Activated CD8-positive, alpha-beta T cell treated with anti-CD3 and anti-CD28 coated beads for 36 hours (primary cell): ENCODE measurements at regions not wholly inside any gene's neighbourhood (a gene's known extent, or its start where the extent isn't known, plus 50 kb on each side); places are given as distances from the start of the nearest gene placed in this dataset.

Experiments used
- ATAC-seq: fragments of 200-7000 bp; cut with Tn5 transposase; one replicate; pipeline ENCODE4 v1.10.0; 2021; ENCODE audit warnings: mild to moderate bottlenecking, moderate library complexity
- CTCF ChIA-PET: fragments of 350-600 bp; sonication (Branson Sonifier 250); formaldehyde crosslinking; loops from one replicate; lab custom pipeline; 2021; ENCODE audit warnings: antibody characterized with exemption; lab: Charles Lee
- POLR2A ChIA-PET: fragments of 350-600 bp; sonication (Branson Sonifier 250); formaldehyde crosslinking; loops from one replicate; lab custom pipeline; 2021; ENCODE audit warnings: antibody characterized with exemption; lab: Charles Lee
- DNase-seq: peaks from one replicate; pipeline ENCODE4 v3.0.0-alpha.2; 2020
- H3K27ac Mint-ChIP-seq: one replicate; pipeline ENCODE4 v1.8.0; 2021; ENCODE audit warnings: mild to moderate bottlenecking, mixed read lengths
- H3K27me3 Mint-ChIP-seq: one replicate; pipeline ENCODE4 v1.8.0; 2021; ENCODE audit warnings: mixed read lengths
- H3K36me3 Mint-ChIP-seq: one replicate; pipeline ENCODE4 v1.8.0; 2021; ENCODE audit warnings: low read depth, mixed read lengths
- H3K4me1 Mint-ChIP-seq: one replicate; pipeline ENCODE4 v1.8.0; 2021; ENCODE audit warnings: low read depth, mixed read lengths
- H3K4me3 Mint-ChIP-seq: one replicate; pipeline ENCODE4 v1.8.0; 2021; ENCODE audit warnings: mild to moderate bottlenecking, moderate library complexity, mixed read lengths
- H3K9me3 Mint-ChIP-seq: one replicate; pipeline ENCODE4 v1.8.0; 2021; ENCODE audit warnings: mixed read lengths
- CTCF ChIP-seq: fragments of 200-600 bp; IDR thresholded peaks from one replicate; pipeline ENCODE4 v1.8.0; 2022; ENCODE audit warnings: antibody characterized with exemption, mild to moderate bottlenecking
- intact Hi-C: fragments of 100-400 bp; cut with micrococcal nuclease; formaldehyde crosslinking; loops from one replicate; pipeline ENCODE4 v1.10.0; 2022

- Mint-ChIP-seq H3K27me3 (peaks cover 2% of the 10 kb centered on the region), H3K9me3 (peaks cover 2% of the 10 kb centered on the region), H3K27ac (no peak overlapping the region), H3K36me3 (no peaks in the 10 kb centered on the region), H3K4me1 (no peaks in the 10 kb centered on the region), H3K4me3 (no peak overlapping the region)
- intact Hi-C loops: no loop called here
- ATAC-seq (no peak), DNase-seq (no peak)
- ChIA-PET POLR2A (no interaction called here), CTCF (no interaction called here)
- TF ChIP-seq CTCF: no peak
These were observed 630.7 kb upstream of the HS6ST1 start for GRCh38 chr2:128949360-128949759.

GRCh38 chr2:128950758-128951157 is 632.1 kb upstream of the HS6ST1 start:
- ChIA-PET CTCF (interaction anchor here (0.6 kb wide), 1 partner anchor 36 kb away, joined by 3 read pairs; no protein-coding TSS in a partner anchor), POLR2A (no interaction called here)
- no peak for TF ChIP-seq CTCF
- ATAC-seq: no peak
- no peak for DNase-seq
- intact Hi-C loops: no loop called here
- peaks cover 2% of the 10 kb centered on the region for H3K9me3 Mint-ChIP-seq
- H3K36me3 Mint-ChIP-seq: no peaks in the 10 kb centered on the region
- peaks cover 2% of the 10 kb centered on the region for H3K27me3 Mint-ChIP-seq
- H3K27ac Mint-ChIP-seq: no peak overlapping the region
- no peaks in the 10 kb centered on the region for H3K4me1 Mint-ChIP-seq
- no peak overlapping the region for H3K4me3 Mint-ChIP-seq

- H3K27ac Mint-ChIP-seq: no peak overlapping the region
These were observed 639.6 kb upstream of the HS6ST1 start for GRCh38 chr2:128958241-128958640.

GRCh38 chr2:128967646-128968045 is 649.0 kb upstream of the HS6ST1 start:
- Mint-ChIP-seq H3K4me3 (no peak overlapping the region), H3K9me3 (no peaks in the 10 kb centered on the region), H3K27me3 (no peaks in the 10 kb centered on the region), H3K4me1 (no peaks in the 10 kb centered on the region), H3K27ac (no peak overlapping the region), H3K36me3 (no peaks in the 10 kb centered on the region)
- ChIA-PET CTCF (no interaction called here), POLR2A (no interaction called here)
- no peak for ATAC-seq
- no peak for DNase-seq
- intact Hi-C loops: no loop called here
- no peak for TF ChIP-seq CTCF

More at GRCh38 chr2:128958241-128958640, 639.6 kb upstream of the HS6ST1 start:
- no peak for TF ChIP-seq CTCF
- DNase-seq (no peak), ATAC-seq (no peak)
- peaks cover 3% of the 10 kb centered on the region for H3K9me3 Mint-ChIP-seq
- no peak overlapping the region for H3K4me3 Mint-ChIP-seq
- intact Hi-C loops: no loop called here
- no peaks in the 10 kb centered on the region for H3K36me3 Mint-ChIP-seq
- POLR2A ChIA-PET: no interaction called here
- CTCF ChIA-PET: no interaction called here
- no peaks in the 10 kb centered on the region for H3K27me3 Mint-ChIP-seq
- H3K4me1 Mint-ChIP-seq: no peaks in the 10 kb centered on the region

GRCh38 chr2:128969374-128969773 is 650.7 kb upstream of the HS6ST1 start:
- POLR2A ChIA-PET: no interaction called here
- Mint-ChIP-seq H3K36me3 (no peaks in the 10 kb centered on the region), H3K27ac (no peak overlapping the region), H3K4me3 (no peak overlapping the region), H3K9me3 (no peaks in the 10 kb centered on the region), H3K27me3 (no peaks in the 10 kb centered on the region), H3K4me1 (no peaks in the 10 kb centered on the region)
- CTCF ChIA-PET: no interaction called here
- TF ChIP-seq CTCF: no peak
- no peak for ATAC-seq
- no peak for DNase-seq
- intact Hi-C loops: no loop called here
